ENCODE measurements at regions not wholly inside any gene's neighbourhood (a gene's known extent, or its start where the extent isn't known, plus 50 kb on each side); places are given as distances from the start of the nearest gene placed in this dataset.

DNA sequence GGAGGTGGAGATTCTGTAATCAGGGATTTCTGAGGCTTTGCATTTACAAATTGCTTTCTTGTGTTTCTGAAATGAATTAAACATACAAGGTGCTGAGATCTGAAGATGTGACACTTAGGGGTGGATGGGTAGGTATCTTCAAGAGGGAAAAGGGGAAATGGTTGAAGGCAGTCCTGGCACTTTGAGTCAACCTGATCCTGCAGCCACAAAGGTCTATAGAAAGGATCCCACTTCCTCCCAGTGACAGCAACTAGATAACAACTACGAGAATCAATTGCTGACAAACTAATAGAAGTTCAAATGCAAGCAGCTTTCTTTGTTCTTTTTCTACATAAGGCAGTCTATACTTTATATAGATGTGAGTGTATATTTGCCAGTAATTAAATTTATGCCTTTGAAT lies 553.3 kb downstream of the MDFIC start:
- no peak overlapping the region for H3K27ac ChIP-seq

DNA sequence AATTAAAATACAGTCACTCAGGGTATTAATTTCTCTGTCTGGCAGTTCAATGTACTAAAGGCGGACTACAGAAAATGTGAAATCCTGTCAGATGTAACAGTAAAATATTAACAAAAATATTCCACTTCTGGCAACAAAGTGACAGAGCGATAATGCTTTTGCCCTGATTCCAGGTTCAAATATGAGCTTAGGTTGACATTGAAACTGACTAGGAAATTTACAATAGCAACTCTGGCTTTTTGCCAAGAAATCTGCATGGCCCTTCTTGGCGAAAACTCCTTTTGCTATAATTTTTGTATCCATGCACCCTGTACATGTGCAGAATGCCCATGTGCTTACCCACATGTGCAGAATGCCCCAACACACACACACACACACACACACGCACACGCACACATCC lies 552.2 kb downstream of the MDFIC start:
- no peak overlapping the region for H3K27ac ChIP-seq
- TF ChIP-seq, protein P1, sequence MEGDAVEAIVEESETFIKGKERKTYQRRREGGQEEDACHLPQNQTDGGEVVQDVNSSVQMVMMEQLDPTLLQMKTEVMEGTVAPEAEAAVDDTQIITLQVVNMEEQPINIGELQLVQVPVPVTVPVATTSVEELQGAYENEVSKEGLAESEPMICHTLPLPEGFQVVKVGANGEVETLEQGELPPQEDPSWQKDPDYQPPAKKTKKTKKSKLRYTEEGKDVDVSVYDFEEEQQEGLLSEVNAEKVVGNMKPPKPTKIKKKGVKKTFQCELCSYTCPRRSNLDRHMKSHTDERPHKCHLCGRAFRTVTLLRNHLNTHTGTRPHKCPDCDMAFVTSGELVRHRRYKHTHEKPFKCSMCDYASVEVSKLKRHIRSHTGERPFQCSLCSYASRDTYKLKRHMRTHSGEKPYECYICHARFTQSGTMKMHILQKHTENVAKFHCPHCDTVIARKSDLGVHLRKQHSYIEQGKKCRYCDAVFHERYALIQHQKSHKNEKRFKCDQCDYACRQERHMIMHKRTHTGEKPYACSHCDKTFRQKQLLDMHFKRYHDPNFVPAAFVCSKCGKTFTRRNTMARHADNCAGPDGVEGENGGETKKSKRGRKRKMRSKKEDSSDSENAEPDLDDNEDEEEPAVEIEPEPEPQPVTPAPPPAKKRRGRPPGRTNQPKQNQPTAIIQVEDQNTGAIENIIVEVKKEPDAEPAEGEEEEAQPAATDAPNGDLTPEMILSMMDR (conservative IDR thresholded peaks at IDR 0.05), result no peak

More for the DNA sequence above, 553.3 kb downstream of the MDFIC start:
- TF ChIP-seq, protein P1 (conservative IDR thresholded peaks at IDR 0.05), result no peak

DNA sequence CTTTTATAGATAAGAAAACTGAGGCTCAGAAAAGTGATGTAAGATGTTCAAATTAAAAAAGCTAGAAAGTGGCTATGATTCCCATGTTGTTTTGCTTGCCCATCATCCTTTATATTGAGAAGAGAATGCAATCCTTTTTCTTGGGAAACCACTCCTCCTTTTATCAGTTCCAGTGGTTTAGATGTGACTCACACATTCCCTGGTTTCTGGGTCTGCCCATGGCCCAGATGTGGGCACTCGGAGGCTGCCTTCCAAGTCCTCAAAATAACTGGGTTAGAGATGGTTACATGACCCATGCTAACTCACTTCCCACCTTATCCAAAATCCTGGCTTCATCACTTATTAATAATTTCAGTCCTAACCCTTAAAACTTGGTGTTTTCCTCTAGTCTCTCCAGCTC lies 550.0 kb downstream of the MDFIC start:
- no peak overlapping the region for H3K27ac ChIP-seq
- TF ChIP-seq, protein P1 (conservative IDR thresholded peaks at IDR 0.05), result no peak

DNA sequence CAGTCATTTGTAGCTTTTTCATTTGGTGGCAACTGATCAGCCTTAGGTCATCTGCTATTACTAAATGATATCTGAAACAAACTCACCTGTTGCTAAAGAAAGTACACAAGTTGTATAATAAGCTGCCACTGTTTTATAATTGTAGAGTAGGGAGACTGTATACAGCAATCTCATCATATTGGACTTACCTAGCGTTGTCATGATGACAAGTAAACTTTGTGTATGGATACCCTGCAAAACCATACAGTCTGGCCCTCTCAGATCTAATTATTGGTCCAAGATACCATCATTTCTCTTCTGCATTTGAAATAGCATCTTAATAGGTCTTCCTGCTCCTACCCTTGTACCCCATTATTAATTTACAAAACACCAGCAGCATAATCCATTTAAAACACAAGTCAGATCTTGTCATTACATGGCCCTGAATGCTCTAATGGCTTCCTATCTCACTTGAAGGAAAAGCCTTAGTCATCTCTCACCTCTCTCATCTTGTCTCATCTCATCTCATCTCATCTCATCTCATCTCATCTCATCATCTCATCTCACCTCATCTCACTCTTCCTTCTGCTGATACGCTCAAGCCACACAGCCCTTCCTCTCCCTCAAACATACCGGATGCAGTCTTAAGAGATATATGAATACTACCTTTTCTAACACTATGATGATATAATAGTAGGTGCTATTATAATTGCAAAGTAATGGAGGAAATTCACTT lies 540.6 kb downstream of the MDFIC start:
- TF ChIP-seq, protein P1 (conservative IDR thresholded peaks at IDR 0.05), result no peak
- no peak overlapping the region for H3K27ac ChIP-seq

DNA sequence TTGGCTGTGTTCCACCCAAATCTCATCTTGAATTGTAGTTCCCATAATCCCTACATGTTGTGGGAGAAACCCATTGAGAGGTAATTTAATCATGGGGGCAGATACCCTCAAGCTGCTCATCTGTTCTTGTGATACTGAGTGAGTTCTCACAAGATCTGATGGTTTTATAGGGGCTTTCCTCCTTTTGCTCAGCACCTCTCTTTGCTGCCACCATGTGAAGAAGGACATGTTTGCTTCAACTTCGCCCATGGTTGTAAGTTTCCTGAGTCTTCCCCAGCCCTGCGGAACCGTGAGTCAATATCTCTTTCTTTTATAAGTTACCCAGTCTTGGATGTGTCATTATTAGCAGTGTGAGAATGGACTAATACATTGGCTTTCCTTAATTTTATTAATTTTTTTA lies 527.8 kb downstream of the MDFIC start:
- no peak overlapping the region for H3K27ac ChIP-seq
- TF ChIP-seq, protein P1 (conservative IDR thresholded peaks at IDR 0.05), result no peak

DNA sequence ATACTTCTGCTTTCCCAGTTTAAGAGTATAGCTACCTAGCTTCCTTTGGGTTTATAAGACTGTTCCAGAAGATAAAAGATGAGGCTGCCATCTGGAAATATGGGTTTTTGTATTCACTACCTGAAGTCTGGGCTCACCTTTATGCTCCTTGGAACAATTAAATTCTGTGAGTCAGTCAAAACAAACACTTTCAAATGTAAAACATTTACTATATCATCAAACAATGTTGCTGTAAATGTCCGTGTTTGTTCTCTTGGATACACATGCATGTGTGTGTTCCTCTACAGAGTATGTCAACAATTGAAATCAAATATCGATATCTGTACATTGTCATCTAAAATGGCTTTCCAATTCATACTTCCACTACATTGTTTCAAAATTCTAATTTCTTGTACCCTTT lies 525.6 kb downstream of the MDFIC start:
- H3K27ac ChIP-seq, result no peak overlapping the region
- TF ChIP-seq, protein P1 (conservative IDR thresholded peaks at IDR 0.05), result no peak

DNA sequence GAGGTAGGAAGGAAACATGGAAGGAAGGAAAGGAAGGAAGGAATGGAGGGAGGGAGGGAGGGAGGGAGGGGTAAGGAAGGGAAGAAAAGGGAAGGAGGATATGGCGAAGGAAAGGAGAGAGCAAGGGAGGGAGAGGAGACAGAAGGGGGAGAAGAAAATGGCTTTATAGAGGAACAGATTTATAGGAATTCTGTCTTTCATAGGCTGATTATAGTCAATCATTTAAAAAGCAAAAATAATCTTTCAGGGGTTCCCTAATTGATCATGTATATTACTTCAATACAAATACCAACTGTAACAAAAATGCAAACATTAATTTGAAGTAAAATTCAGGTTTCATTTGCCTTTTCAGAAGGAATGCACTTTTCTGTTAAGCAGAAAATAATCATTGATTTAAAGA lies 519.1 kb downstream of the MDFIC start:
- no peak overlapping the region for H3K27ac ChIP-seq
- TF ChIP-seq, protein P1 (conservative IDR thresholded peaks at IDR 0.05), result no peak

Data from VCaP (cell line).